T follicular helper cell (primary cell): ENCODE measurements at regions not wholly inside any gene's neighbourhood (a gene's known extent, or its start where the extent isn't known, plus 50 kb on each side); places are given as distances from the start of the nearest gene placed in this dataset.

Experiments used
- DNase-seq: peaks from one replicate; pipeline ENCODE4 v3.0.0-alpha.2; 2020; ENCODE audit warnings: low read depth

- no peak for DNase-seq
These were observed 159.0 kb upstream of the CHRNA7 start for GRCh38 chr15:31871166-31871886.

GRCh38 chr15:31871887-31872281 lies 158.4 kb upstream of the CHRNA7 start:
- DNase-seq = no peak

GRCh38 chr15:31887246-31887645 lies 143.1 kb upstream of the CHRNA7 start:
- no peak for DNase-seq

- no peak for DNase-seq
These were observed 137.8 kb upstream of the CHRNA7 start for GRCh38 chr15:31892513-31892912.

GRCh38 chr15:31893780-31894179 lies 136.5 kb upstream of the CHRNA7 start:
- no peak for DNase-seq

- DNase-seq = no peak
These were observed 132.6 kb upstream of the CHRNA7 start for GRCh38 chr15:31897746-31898145.

GRCh38 chr15:31901501-31901900 lies 128.8 kb upstream of the CHRNA7 start:
- no peak for DNase-seq

- no peak for DNase-seq
These were observed 125.3 kb upstream of the CHRNA7 start for GRCh38 chr15:31905054-31905453.

GRCh38 chr15:31925541-31925940 lies 104.8 kb upstream of the CHRNA7 start:
- no peak for DNase-seq

GRCh38 chr15:31930967-31931366 lies 99.3 kb upstream of the CHRNA7 start:
- DNase-seq = no peak

GRCh38 chr15:31932576-31932975 lies 97.7 kb upstream of the CHRNA7 start:
- DNase-seq = no peak

- DNase-seq = no peak
These were observed 95.5 kb upstream of the CHRNA7 start for GRCh38 chr15:31934821-31935220.

- no peak for DNase-seq
These were observed 76.8 kb upstream of the CHRNA7 start for GRCh38 chr15:31953478-31953877.

- DNase-seq = no peak
These were observed 75.7 kb upstream of the CHRNA7 start for GRCh38 chr15:31954374-31955172.

GRCh38 chr15:31955734-31956133 lies 74.6 kb upstream of the CHRNA7 start:
- no peak for DNase-seq

GRCh38 chr15:31957581-31957980 lies 72.7 kb upstream of the CHRNA7 start:
- DNase-seq = no peak

GRCh38 chr15:31964586-31965307 lies 65.6 kb upstream of the CHRNA7 start:
- DNase-seq = no peak

GRCh38 chr15:31970007-31970406 lies 60.3 kb upstream of the CHRNA7 start:
- DNase-seq = no peak

GRCh38 chr15:31973197-31973596 lies 57.1 kb upstream of the CHRNA7 start:
- no peak for DNase-seq

- DNase-seq = no peak
These were observed 56.0 kb upstream of the CHRNA7 start for GRCh38 chr15:31974154-31974794.

- DNase-seq = no peak
These were observed 55.2 kb upstream of the CHRNA7 start for GRCh38 chr15:31974855-31975829.
